ENCODE measurements at regions not wholly inside any gene's neighbourhood (a gene's known extent, or its start where the extent isn't known, plus 50 kb on each side); places are given as distances from the start of the nearest gene placed in this dataset.

DNA sequence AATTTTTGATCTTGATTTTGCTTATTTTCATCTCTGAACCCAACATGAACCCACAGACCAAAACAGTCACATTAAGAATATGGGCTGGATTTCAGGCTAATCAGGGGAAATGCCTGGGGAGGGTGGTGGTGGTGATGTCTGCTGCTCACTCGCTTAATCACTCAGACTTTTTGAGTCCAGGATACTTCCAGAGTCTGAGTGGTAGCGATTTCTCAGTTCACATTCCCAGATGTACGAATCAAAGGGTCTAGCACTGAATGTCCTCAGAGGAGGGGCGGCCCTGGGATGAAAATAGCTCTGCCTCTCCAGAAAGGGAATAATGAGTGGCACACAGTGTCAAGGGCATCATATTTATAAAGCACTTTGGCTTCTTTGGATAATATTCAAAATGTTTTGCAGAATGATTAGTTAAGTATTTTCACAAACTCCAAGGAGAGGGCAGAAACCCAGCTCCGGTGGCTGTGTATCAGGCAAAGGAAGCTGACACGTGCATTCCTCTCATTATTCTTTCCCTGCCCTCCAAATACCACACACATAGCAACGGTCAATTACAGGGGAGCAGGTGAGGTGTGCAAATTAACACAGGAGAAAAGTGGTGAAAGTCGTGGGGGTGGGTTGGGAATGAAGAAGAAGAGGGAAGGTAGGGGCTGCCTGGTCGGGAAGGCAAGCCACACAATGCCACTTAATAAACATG, 345.2 kb upstream of the RSPO3 start:
- DNase-seq: no peak
- Histone ChIP-seq H3K4me1 (ENCODE audit: insufficient read depth) (no peaks in the 10 kb centered on the region), H3K9me3 (no peaks in the 10 kb centered on the region), H3K27me3 (no peaks in the 10 kb centered on the region), H3K27ac (no peak overlapping the region), H3K36me3 (no peaks in the 10 kb centered on the region), H3K4me3 (no peak overlapping the region)
- TF ChIP-seq, protein P1, sequence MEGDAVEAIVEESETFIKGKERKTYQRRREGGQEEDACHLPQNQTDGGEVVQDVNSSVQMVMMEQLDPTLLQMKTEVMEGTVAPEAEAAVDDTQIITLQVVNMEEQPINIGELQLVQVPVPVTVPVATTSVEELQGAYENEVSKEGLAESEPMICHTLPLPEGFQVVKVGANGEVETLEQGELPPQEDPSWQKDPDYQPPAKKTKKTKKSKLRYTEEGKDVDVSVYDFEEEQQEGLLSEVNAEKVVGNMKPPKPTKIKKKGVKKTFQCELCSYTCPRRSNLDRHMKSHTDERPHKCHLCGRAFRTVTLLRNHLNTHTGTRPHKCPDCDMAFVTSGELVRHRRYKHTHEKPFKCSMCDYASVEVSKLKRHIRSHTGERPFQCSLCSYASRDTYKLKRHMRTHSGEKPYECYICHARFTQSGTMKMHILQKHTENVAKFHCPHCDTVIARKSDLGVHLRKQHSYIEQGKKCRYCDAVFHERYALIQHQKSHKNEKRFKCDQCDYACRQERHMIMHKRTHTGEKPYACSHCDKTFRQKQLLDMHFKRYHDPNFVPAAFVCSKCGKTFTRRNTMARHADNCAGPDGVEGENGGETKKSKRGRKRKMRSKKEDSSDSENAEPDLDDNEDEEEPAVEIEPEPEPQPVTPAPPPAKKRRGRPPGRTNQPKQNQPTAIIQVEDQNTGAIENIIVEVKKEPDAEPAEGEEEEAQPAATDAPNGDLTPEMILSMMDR (IDR thresholded peaks at IDR 0.05): no peak
- no peak for TF ChIP-seq POLR2A (IDR thresholded peaks at IDR 0.05)
- TF ChIP-seq EP300 (IDR thresholded peaks at IDR 0.05): no peak
- intact Hi-C loops (cut with DNase I): no loop called here
- 18 to 38% (median 18%) methylated on average over 9 of the region's 9 CpGs for WGBS, 3 donors

DNA sequence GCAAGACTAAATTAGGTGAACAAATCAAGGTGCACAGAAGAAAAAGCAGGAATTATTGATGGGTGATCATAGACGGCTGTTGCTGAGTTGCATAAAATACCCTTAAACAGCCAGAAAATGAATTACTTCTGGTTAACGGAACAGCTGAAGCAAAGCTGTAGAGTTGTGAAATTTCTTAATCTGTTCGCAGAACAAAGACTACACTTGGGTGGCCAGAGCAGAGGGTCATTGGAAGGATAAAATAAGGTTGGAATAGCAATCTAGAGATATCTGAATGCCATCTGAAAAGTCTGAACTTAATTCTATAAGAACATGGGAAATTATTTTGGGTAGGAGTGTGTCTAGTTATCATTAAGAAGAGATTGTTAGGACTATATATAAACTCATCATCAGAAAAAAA, 339.1 kb upstream of the RSPO3 start:
- no peak overlapping the region for H3K4me3 ChIP-seq
- no peaks in the 10 kb centered on the region for H3K36me3 ChIP-seq
- H3K27me3 ChIP-seq: no peaks in the 10 kb centered on the region
- intact Hi-C loops (cut with DNase I): no loop called here
- no peak for DNase-seq
- H3K9me3 ChIP-seq: no peaks in the 10 kb centered on the region
- H3K4me1 ChIP-seq (ENCODE audit: insufficient read depth): no peaks in the 10 kb centered on the region
- WGBS, 3 donors: 86 to 89% (median 88%) methylated on average over 3 of the region's 3 CpGs
- H3K27ac ChIP-seq: no peak overlapping the region
- TF ChIP-seq POLR2A (IDR thresholded peaks at IDR 0.05): no peak
- TF ChIP-seq EP300 (IDR thresholded peaks at IDR 0.05): no peak
- TF ChIP-seq, protein P1 (IDR thresholded peaks at IDR 0.05): no peak

- no peak overlapping the region for H3K4me3 ChIP-seq
- intact Hi-C loops (cut with DNase I): no loop called here
- no peaks in the 10 kb centered on the region for H3K9me3 ChIP-seq
- TF ChIP-seq EP300 (IDR thresholded peaks at IDR 0.05): no peak
- no peak for TF ChIP-seq POLR2A (IDR thresholded peaks at IDR 0.05)
- no peak overlapping the region for H3K27ac ChIP-seq
- H3K27me3 ChIP-seq: no peaks in the 10 kb centered on the region
- DNase-seq: no peak
- no peaks in the 10 kb centered on the region for H3K36me3 ChIP-seq
- H3K4me1 ChIP-seq (ENCODE audit: insufficient read depth): no peaks in the 10 kb centered on the region
- WGBS, 3 donors: 89 to 94% (median 93%) methylated on average over 2 of the region's 2 CpGs
Observed at GRCh38 chr6:126781582-126781981, 336.9 kb upstream of the RSPO3 start.

DNA sequence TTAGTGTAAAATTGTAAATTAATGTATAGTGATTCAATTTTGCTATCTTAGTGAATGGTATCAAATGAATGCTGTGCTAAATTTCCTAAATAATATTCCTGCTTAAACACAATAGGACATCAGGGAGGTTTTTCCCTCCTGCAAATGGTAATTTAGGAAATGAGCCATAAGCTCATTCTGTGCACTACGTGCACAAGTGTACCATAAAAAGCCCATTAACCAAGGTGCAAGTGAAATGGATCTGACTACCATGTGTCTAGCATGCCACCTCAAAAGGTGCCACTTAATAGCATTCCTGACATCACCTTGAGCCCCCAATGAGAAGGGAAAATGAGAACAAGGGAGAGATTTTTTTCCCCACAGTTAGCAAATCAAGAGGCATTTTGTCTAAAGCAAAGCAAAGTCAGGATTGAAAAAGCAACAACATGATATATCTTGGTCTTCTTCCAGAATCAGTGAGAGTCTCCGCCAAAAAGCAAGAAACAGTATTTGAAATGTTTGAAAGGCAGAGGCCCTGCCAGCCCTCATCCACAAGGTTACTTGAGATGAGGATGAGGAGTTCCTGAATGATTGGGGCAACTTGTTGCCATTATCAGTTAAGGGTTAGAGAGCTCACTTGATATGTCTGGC, 334.2 kb upstream of the RSPO3 start:
- H3K4me1 ChIP-seq (ENCODE audit: insufficient read depth): no peaks in the 10 kb centered on the region
- no peak overlapping the region for H3K27ac ChIP-seq
- intact Hi-C loops (cut with DNase I): no loop called here

GRCh38 chr6:126786262-126786661, 332.2 kb upstream of the RSPO3 start:
- Histone ChIP-seq H3K27ac (no peak overlapping the region), H3K4me3 (no peak overlapping the region), H3K9me3 (no peaks in the 10 kb centered on the region), H3K36me3 (no peaks in the 10 kb centered on the region), H3K4me1 (ENCODE audit: insufficient read depth) (no peaks in the 10 kb centered on the region), H3K27me3 (no peaks in the 10 kb centered on the region)
- intact Hi-C loops (cut with DNase I): no loop called here
- 74 to 93% (median 90%) methylated on average over 1 of the region's 1 CpG for WGBS, 3 donors
- TF ChIP-seq POLR2A (IDR thresholded peaks at IDR 0.05) (no peak), EP300 (IDR thresholded peaks at IDR 0.05) (no peak)
- TF ChIP-seq, protein P1 (IDR thresholded peaks at IDR 0.05): no peak
- no peak for DNase-seq

More for the DNA sequence above, 334.2 kb upstream of the RSPO3 start:
- H3K4me3 ChIP-seq: no peak overlapping the region
- no peaks in the 10 kb centered on the region for H3K27me3 ChIP-seq
- TF ChIP-seq POLR2A (IDR thresholded peaks at IDR 0.05) (no peak), EP300 (IDR thresholded peaks at IDR 0.05) (no peak)
- no peak for DNase-seq
- WGBS, 3 donors: 39 to 56% (median 45%) methylated on average over 2 of the region's 2 CpGs
- H3K36me3 ChIP-seq: no peaks in the 10 kb centered on the region
- no peaks in the 10 kb centered on the region for H3K9me3 ChIP-seq
